EL (cell line): ENCODE measurements at regions not wholly inside any gene's neighbourhood (a gene's known extent, or its start where the extent isn't known, plus 50 kb on each side); places are given as distances from the start of the nearest gene placed in this dataset.

Source experiments
- DNase-seq: peaks from one replicate; pipeline ENCODE4 v3.0.0-alpha.2; 2016

DNA sequence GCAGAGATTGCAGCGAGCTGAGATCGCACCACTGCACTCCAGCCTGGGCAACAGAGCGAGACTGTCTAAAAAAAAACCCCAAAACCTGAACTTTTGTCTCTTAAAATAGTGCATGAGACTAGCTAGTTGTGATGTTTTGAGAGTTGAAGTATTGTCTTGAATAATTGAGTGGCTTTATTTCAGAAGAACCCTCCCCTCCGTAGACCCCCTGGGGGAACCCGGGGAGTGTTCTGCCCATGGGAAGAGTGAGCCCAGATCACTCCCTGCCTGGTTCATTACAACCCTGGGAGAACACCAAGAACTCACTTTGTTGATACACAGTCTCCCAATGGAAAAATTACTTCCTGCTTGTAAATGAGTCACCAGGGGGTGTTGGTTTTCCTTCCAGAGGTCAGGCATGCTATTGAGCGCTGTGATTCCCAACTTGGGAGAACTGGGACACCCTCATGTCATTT lies 65.3 kb upstream of the SHISA3 start:
- peak; percentile 1 for DNase-seq

DNA sequence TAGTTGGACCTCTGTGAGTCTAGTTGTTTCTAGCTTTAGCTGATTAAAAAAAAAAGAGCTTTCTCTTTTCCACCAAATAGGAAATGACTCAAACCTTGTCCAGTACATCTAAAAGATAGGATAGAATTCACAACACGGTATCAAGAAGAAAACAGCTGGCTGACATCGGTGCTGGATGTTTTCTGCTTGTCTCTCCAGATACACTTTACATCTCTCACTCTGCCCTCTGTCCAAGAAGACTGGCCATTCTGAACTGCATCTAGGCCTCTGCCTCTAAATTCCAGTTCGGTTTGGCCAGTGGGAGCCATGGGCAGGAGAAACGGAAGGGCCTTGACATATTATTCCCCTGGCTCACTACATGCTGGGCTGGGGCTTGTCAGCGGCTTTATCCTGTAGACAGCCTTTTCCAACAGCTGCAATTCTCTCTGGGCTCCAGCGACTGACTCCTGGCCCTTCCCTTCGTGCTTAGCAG lies 57.3 kb upstream of the SHISA3 start:
- DNase-seq, result peak; percentile 1

DNA sequence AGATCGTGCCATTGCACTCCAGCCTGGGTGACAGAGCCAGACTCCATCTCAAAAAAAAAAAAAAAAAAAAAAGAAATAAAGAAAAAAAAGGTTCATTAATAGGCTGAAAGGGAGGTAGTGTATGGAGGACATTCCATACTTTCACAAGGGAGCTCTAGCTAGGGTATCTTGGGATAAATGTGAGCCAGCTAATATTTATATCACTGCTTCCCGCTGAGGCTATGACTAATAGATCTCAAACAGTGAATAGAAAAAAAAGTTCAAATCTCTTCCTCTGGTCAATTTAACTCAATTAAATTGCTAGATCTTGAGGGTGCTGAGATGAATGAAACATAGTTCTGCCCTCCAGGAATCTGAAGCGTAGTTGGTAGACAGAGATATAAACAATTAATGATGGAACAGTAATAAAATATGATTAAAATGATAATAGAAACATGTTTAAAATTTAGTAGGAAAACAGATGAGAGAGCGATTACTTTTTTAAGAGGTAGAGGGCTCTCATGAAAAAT lies 55.7 kb upstream of the SHISA3 start:
- no peak for DNase-seq

DNA sequence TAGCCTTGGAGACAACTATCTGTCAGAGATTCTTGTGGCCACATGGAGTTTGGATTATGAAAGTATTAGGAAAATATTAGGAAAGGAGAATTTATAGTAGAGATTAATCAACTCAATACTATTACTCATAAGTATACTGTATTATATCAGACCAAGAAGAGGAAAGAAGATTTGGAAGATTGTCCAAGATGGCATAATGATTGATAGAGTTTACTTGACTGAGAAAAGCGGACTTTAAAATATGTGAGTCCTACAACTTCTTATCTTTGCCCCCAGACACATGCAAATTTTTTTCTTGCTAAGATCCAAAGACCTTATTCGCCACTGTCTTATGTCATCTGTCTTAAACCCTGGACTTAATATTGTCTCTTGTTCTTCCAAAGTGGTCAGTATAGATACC lies 54.8 kb upstream of the SHISA3 start:
- DNase-seq, result no peak

- DNase-seq, result no peak
These were observed 53.0 kb upstream of the SHISA3 start for GRCh38 chr4:42344309-42344708.

DNA sequence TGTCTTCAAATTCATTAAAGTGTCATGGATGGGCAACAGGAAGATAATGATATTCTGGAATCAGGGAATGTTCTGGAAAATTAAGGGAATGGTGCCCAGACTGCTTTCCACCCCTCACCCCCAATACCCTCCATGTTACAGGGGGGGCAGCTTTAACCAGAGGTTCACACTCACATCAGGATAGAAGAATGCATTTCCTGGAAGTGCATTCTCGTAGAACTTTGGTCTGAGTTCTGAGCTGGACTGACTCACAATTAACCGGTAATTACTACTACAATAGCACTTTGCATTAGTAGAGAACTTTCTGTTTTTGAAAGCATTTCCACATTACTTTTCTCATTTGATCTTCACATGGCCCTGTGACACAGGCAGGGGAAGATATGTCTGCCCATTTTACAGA lies 52.5 kb upstream of the SHISA3 start:
- DNase-seq, result no peak

DNA sequence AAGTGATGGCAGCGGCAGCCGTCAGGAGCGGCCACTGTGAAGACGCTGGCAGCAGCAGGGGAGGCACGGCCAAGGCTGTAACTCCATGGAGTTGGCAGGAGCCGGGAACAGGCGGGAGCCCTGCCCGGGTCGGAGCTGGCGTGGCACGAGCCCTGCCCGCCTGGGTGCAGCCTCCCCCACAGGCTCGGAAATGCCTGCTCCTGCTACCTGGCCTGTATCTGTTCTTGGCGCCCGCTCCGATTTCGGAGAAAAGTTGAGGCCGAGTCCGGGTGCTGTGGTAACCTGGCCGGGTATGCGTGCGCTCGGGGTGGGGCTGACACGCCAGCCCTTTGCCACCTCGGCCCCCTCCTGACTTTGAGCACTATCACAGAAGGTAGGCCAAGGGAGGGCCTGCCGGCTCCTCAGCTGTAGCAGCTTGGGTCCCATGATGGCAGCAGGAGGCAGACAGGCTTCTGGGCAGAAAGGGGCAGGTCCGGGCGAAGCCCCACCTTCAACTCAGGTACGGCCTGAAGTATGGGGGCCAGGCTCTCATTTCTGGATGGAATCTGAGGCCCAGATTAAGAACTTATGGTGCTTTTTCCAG lies 51.2 kb upstream of the SHISA3 start:
- DNase-seq, result no peak

GRCh38 chr4:42347076-42347475 lies 50.2 kb upstream of the SHISA3 start:
- no peak for DNase-seq
